Posterior vena cava (tissue), 2 donors: ENCODE measurements at regions not wholly inside any gene's neighbourhood (a gene's known extent, or its start where the extent isn't known, plus 50 kb on each side); places are given as distances from the start of the nearest gene placed in this dataset.
"Not testable (repeated sequence)": the region's sequence is repeated elsewhere in the genome, so short reads cannot be mapped to it uniquely, and the experiment has no call there.

Experiments used
- DNase-seq: peaks from one replicate; pipeline ENCODE4 v3.0.0-alpha.2; 2020; ENCODE audit warnings: low spot score
- intact Hi-C, 2 donors: fragments of 100-400 bp; cut with DNase I; formaldehyde crosslinking; loops; one replicate each; pipeline versions ENCODE4 v1.14.1 to v1.14.2; 2022 to 2023
- donor health status: DM: yes; HTN: yes; CAD: no.
- donor health status: DM: yes; HTN: yes; CAD: no.

DNA sequence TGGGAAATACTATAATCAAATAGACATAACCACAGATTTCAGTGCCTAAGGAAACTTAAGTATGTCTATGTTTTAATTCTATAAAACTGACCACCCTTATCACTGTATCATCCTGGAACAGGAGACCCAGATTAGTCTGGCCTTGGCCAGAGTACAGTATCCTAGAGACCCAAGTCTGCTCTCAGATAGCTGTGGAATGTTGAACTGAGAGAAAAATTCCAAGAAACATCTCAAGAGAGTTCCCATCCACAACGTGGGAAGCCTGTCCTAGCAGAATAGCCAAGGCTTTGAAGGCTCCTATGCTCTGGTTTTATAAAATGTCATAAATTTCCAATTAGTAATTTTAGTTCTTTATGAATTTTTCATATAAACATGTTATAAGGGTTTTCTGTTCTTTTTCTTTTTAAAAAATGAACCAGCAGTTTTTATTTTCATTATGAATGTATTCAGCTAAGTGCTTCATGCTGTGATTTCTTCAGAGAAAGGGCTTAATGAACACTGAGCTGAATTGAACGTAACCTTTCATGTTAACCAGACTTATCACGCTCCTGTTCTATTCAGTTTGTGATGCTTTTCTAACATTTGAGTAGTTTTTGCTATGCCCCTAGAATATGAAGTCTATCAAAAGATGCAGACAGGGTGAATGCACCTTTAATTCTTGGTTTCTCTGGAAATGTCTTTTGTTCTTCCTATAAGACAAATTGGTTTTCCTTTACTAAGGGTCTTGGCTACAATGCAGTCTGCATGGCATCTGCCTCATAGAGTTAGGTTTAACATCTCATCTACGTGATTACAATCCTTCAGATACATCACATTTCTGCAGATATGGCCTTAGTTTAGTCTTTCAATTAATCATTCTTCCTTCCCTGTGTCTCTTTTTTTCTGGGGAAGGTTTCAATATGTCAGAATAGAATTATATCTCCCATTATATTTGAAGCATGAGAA, 230.8 kb downstream of the CYLC2 start:
- DNase-seq: no peak
- intact Hi-C loops: no loop called here

DNA sequence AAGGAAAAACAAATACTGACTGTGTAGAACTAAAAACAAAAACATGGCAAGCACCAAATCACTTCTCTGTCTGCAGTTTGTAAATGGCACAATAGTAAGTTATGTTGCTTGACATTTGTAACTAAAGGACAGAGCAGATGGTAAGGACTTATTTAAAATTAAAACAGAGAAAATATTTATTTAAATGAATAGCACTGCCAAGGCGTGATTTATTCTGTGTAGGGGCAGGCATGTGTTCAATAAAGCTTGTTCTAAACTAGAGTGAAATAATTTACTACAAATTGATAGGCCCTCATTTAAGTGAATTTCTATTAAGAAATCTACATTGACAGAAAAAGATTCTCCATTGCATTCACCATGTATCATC, 231.5 kb downstream of the CYLC2 start:
- intact Hi-C loops: no loop called here
- DNase-seq: no peak

DNA sequence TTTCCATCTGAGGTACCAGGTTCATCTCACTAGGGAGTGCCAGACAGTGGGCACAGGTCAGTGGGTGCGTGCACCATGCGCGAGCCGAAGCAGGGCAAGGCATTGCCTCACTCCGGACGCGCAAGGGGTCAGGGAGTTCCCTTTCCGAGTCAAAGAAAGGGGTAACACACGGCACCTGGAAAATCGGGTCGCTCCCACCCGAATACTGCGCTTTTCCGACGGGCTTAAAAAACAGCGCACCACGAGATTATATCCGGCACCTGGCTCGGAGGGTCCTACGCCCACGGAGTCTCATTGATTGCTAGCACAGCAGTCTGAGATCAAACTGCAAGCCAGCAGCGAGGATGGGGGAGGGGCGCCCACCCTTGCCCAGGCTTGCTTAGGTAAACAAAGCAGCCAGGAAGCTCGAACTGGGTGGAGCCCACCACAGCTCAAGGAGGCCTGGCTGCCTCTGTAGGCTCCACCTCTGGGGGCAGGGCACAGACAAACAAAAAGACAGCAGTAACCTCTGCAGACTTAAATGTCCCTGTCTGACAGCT, 242.5 kb downstream of the CYLC2 start:
- intact Hi-C loops, DNase-seq: not testable (repeated sequence)

DNA sequence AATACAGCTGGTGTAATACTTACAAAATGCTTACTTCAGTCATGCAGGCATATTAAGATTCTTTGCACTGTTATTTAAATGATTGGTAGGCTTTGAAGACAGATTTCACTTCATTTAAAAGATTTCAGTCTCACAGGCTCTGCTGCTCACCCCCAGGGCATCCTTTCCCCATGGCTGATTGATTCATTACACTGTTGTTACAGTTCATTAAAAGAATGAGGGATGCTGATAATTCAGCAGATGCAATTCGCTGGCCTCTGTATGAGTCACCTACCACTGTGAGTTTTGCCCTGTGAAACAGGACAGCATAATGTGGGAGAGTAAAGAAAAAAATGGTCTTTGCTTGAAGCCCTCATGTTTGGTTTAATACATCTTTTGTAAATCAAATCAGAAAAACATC, 246.9 kb downstream of the CYLC2 start:
- no peak for DNase-seq
- intact Hi-C loops: no loop called here

DNA sequence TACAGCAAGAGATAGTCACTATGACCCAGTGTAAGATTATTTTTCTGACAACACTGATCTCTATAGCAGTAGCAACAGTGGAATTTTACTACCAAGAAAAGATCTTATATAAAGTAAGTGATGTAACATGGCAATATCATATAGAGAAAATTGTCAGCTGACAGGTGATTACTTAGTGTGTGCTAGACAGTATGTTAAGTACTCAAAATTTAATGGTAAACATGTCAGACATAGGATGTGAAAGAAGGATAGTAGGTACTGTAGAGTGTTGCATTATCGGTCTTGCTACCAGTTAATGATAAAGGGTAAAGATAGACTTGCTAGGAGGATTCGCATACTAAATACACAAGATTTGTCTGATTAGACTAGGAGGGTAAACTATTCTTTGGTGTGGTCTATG, 247.4 kb downstream of the CYLC2 start:
- intact Hi-C loops: no loop called here
- no peak for DNase-seq

DNA sequence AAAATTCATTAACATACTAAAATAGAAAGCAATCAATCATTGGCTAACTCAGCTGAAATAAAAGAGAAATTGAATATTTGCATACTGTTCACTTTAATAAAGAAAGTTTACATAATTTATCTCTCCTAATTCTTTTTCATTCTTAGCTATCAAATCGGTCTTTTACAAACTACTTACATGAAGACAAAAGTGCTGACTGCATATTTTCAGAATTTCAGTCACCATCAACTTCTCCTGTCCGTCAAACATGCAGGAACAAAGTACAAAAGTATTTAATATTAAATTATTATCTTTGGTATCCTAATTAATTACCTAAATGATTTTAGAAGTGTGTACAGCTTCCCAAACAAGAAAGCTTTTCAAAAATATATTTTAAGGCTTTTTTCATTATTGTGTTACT, 248.4 kb downstream of the CYLC2 start:
- no peak for DNase-seq
- intact Hi-C loops: no loop called here

DNA sequence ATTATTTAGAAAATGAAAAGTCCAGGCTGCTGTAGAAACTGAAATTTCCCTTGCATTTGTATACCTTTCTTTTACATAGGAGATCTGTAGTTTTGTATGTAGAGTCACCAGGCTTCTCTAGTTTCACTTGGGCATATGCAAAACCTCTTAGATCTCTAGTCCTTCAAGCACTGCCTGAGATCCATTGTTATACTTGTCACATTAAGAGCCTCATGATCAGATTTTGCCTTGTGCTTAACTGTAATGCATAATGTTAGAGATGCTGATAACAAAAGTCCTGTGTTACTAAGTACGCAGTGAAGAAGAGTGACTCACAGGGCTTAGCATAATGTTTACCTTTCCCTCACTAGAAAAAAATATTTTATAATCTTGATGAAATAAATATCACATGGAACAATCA, 250.2 kb downstream of the CYLC2 start:
- intact Hi-C loops: no loop called here
- no peak for DNase-seq

DNA sequence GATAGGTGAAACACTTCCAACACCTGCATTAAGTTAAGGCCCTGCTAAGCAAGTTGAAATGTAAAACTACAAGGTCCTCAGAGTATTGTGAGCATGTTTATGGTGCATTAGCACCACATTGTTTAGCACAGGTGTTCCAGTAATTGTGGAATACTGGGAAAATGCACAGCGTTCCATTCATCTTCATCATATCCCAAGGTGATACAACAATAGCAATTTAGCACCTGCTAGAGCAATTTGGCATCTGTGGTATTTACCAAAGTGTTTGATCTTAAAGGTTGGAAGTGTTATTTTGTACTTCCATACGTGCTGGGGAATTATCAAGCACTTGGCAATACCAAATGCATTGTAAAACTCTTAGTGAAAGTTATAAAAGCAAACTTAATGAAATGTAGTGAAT, 266.8 kb downstream of the CYLC2 start:
- intact Hi-C loops: no loop called here
- no peak for DNase-seq

DNA sequence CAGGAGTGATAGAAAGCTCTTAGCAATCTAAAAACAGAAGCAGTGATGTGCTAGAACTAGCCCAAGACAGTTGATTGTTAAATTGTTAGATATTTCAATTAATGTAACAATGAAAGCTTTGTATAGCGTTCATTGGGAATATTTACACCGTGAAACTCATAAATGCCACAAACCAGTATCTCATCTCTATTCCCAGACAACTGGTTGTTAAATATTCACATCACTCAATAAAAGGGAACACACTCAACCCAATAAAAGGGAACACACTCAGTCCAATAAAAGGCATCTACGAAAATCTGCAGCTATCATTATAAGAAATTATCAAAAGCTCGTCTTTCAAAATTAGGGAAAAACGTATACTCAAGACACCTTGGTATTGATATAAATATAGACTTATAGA, 270.9 kb downstream of the CYLC2 start:
- intact Hi-C loops: no loop called here
- DNase-seq: no peak

DNA sequence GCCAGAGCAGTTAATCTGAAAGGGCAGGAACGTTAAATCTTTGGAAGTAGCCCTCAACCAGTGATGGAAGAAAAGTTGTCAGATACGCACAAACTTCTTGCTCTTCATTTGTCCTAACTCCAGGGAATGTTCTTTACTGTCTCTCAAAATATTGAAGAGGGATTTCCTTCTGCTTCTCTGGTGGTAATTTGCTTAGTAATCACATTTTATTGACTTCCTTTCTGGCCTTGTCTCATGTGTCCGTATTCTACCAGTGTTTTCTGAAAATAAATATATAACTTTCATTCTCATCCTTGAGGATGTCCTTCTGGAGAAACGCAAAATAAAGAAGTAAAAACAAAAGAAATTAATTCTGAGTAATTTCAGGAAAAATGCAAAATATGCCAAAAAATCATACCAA, 282.1 kb downstream of the CYLC2 start:
- DNase-seq: no peak
- intact Hi-C loops: no loop called here

DNA sequence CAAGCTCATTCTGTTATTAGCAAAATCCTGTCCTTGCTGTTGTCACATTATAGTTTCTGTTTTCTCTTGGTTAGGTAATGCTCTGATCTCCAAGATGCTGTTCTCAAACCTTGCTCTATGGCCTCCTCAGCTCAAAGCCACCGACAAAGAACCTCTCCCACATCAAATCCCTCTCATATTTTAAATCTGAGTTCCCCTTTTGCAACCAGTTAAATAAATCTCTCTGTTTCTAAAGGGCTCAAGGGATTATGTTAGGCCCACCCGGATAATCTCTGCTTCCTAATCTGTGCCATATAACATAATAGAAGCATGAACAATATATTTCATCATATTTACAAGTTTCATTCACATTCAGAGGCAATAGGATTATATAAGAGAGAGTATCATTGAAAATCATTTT, 286.0 kb downstream of the CYLC2 start:
- no peak for DNase-seq
- intact Hi-C loops: no loop called here

DNA sequence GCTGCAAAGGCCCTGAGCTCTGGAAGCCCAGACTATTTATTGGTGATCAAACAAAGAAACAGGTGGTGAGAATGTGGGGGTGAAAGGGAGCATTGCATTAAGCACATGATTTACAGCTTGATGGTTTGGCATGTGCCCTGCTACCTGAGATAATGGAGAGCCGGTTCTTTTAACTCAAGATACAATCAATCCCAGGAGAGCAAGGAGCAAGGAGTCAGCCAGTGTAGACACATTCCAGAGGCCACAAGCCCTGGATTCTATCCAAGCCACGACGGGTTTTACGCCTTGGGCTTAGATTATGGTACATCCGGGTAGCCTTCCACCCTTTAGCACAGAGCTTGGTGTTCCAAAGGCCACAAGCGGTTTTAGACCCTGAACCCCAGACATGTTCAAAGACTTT, 292.2 kb downstream of the CYLC2 start:
- intact Hi-C loops: no loop called here
- DNase-seq: no peak

DNA sequence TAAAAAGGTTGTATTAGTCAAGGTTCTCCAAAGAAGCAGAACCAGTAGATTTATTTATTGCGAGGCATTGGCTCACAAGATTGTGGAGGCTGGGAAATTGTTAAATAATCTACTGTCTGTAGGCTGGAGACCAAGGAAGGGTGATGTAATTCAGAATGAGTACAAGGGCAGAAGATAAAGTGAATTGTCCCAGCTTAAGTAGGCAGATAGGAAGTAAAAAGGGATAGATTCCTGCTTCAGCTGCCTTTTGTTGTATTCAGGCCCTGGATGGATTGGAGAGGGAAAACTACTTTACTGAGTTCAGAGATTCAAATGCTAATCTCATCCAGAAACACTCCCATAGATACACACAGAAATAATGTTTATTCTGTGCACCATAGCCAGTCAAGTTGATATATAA, 301.1 kb downstream of the CYLC2 start:
- intact Hi-C loops: no loop called here

DNA sequence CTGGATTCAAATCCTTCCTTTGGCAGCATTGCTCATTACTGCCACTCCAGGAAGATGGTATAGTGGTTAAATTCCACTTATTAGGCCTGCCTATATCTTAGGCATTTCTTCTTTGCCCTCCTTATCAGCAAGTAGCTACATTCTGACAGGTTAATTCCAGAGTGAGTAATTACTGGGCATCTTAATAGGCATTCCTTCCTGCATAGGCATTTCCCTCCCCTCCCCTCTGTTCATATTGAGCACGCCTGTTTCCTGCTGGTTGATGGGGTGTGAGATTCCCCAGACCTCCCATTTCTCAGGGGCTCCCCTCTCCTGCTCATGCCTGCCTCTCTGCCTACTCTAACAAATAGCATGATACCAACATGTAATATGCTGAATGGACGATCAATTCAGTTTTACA, 305.9 kb downstream of the CYLC2 start:
- intact Hi-C loops: no loop called here
- no peak for DNase-seq

More for the DNA sequence above, 301.1 kb downstream of the CYLC2 start:
- DNase-seq: no peak

DNA sequence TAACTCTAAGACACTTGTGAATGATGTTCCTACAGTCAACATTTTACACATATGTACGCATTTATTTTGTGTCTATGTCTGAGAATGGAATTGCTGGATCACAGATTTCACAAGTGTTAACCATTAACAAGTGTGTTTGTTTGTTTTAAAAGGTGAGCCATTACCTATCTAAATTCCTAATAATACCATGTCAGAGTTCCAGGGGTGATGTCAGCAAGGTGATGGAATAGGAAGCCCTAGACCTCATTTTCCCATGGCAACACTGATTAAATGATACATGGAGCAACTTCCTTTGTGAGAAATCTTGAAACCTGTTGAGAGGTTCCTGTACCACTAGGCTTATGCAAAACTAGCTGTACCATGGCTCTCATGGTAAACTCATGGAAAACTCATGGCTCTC, 309.7 kb downstream of the CYLC2 start:
- intact Hi-C loops: no loop called here
- DNase-seq: no peak

DNA sequence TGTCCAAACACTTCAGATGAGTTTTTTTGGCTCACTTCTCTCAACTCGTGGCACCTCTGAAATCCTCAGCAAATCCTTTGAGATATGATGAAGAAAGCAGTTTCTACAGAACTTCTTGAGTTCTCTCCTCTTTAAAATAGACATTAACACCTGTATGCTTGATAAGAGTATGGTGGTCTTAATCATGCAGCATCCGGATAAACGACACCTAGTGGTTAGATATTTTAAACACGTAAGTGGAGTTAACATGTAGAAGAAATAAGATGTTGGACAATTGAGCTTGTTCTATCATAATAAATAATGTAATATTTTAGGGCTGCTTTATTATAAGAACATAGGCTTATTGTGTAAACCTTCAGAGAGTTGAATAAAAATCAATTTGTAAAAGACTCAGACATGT, 324.8 kb downstream of the CYLC2 start:
- DNase-seq: no peak
- intact Hi-C loops: loop anchor here in 1 of 2 donors (5.0 kb wide), 1 partner anchor 1633 kb away; no protein-coding TSS in a partner anchor

DNA sequence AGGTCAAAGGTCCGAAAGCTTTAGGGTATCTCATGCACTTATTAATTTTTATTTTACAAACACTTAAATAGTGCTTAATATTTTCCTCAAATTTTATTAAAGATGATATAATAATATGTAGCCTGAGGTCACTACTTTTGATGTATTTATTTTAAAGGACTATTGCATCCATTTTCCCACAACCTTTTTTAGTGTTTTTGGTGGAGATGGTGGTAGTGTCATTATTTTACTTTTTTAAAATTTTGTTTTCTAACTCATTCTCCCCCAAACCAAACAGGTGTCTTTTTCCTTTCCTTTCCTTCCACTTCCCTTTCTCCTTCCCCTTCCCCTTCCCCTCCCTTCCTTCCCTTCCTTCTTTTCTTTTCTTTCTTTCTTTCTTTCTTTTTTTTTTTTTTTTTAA, 328.6 kb downstream of the CYLC2 start:
- DNase-seq: no peak
- intact Hi-C loops: no loop called here

DNA sequence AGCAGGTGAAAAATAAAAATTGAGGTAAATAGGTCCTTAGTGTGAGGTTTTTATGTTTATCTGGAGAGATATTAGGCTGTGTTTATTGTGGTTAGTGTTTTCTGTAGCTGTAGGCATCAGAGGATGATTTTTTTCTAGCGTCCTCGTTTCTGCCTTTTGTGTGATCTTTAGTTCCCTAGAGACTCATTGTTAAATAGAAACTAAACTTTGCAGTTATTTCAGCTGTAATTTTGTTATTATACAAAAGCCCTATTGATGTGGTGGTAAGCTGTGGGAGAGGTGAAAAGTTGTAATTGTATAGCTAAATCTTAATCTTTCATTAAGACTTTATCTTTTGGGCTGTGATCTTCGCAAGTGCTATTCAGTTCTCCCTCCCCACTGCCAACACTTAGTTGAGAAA, 340.3 kb downstream of the CYLC2 start:
- DNase-seq: no peak
- intact Hi-C loops: no loop called here

DNA sequence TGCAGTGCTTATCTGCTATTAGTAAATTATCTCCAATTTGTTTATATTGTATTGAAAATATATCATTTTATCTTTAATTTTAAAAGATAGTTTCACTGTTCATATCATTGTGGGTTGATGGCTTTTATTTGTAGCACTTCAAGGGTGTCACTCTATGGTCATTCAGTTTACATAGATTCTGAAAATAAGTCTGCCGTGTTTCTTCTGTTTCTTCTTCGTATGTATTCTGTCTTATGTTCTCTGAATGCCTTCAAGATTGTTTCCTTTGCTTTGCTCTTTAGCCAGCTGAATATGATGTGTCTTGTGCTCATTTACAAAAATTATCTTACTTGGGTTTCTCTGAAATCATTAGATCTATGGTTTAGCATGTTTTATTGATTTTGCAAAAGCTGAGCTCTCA, 359.9 kb downstream of the CYLC2 start:
- intact Hi-C loops: no loop called here
- no peak for DNase-seq

DNA sequence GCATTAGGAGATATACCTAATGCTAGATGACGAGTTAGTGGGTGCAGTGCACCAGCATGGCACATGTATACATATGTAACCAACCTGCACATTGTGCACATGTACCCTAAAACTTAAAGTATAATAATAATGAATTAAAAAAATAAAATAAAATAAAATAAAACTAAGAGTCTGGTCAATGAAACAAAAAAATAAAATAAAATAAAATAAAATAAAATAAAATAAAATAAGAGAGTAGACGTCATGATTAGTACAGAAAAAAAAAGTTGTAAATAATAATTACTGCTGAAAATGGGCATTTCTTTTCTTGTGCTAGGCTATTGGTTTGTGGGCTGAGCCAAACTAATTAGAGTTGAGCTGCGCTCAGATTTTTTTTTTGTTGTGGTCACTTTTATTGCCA, 362.8 kb downstream of the CYLC2 start:
- intact Hi-C loops: not testable (repeated sequence)

DNA sequence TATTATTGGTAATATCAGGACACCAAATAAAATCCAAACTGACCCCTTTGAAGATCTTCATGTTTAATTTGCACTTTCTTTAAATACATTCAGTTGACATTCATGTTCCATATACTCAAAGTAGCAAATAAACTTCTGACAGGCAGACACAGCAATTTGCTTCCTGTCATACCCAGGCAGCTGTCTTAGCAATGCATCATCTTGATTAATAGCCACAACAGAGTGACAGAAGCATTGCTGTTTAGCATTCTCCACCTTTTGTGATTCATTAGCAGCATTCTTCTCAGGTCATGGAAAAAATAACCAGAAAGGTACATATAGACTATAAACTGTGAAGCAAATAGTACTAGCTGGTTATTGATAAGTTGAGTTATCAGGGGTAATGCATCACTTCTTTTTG, 366.8 kb downstream of the CYLC2 start:
- intact Hi-C loops: no loop called here

More for the DNA sequence above, 362.8 kb downstream of the CYLC2 start:
- not testable (repeated sequence) for DNase-seq

More for the DNA sequence above, 366.8 kb downstream of the CYLC2 start:
- DNase-seq: no peak
